Epithelial cell of proximal tubule (primary cell): ENCODE measurements at regions not wholly inside any gene's neighbourhood (a gene's known extent, or its start where the extent isn't known, plus 50 kb on each side); places are given as distances from the start of the nearest gene placed in this dataset.

Experiments
- DNase-seq: peaks from one replicate; pipeline ENCODE4 v3.0.0-alpha.2; 2011; ENCODE audit warnings: low read depth
- H3K4me3 ChIP-seq: 2 replicates; pipeline ENCODE4 v1.5.1; 2011; ENCODE audit warnings: low read depth, mild to moderate bottlenecking, low read length
- TF ChIP-seq, protein P1 (sequence below): conservative IDR thresholded peaks from 2 replicates; pipeline ENCODE4 v1.5.1; 2012; ENCODE audit warnings: low read depth, mild to moderate bottlenecking, low read length

DNA sequence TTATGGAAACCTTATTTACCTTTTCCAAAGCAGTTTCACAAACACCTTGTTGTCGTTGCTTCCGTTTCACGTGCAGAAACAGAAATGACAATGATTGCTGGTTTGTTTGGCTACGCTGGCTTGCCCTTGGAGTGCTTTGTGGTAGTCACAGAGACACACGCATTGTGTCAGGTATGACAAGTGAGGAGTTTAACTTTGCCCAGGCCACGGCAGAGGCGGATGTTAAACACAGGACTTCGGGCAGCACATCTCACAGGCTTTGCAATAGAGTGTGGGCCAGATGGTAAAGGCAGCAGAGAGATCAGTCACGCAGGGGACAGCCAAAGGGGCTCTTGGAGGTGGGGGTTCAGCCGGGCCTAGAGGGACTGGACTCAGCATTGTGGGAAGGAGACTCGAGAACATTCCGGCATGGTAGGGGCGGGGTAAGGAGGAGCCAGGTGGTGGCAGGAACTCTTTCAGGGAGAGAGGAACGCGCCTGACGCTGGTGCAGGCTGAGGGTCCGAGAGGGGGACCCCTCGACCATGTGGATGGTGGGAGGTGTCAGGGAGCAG, 59.8 kb upstream of the KCNA1 start:
- no peak for DNase-seq
- TF ChIP-seq, protein P1, sequence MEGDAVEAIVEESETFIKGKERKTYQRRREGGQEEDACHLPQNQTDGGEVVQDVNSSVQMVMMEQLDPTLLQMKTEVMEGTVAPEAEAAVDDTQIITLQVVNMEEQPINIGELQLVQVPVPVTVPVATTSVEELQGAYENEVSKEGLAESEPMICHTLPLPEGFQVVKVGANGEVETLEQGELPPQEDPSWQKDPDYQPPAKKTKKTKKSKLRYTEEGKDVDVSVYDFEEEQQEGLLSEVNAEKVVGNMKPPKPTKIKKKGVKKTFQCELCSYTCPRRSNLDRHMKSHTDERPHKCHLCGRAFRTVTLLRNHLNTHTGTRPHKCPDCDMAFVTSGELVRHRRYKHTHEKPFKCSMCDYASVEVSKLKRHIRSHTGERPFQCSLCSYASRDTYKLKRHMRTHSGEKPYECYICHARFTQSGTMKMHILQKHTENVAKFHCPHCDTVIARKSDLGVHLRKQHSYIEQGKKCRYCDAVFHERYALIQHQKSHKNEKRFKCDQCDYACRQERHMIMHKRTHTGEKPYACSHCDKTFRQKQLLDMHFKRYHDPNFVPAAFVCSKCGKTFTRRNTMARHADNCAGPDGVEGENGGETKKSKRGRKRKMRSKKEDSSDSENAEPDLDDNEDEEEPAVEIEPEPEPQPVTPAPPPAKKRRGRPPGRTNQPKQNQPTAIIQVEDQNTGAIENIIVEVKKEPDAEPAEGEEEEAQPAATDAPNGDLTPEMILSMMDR: no peak
- no peak overlapping the region for H3K4me3 ChIP-seq

GRCh38 chr12:4850857-4851380, 58.8 kb upstream of the KCNA1 start:
- no peak for DNase-seq
- TF ChIP-seq, protein P1: no peak

DNA sequence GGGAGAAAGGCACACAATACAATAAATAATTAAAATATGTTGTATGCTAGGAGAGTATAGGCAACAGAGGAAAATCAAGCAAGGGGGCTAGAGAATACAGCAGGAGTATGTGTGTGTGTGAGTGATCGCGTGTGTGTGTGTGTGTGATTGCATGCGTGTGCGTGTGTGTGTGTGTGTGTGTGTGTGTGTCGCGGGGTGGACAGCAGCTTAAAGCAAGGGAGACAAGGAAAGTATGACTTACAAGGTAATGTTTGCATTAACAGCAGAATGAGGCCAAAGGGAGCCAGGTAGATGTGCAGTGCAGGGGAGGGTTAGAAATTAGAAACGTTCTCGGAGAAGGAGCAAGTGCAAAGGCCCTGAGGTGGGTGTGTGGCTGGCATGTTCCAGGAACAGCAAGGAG, 57.4 kb upstream of the KCNA1 start:
- TF ChIP-seq, protein P1: no peak
- DNase-seq: no peak
- H3K4me3 ChIP-seq: no peak overlapping the region

More at GRCh38 chr12:4850857-4851380, 58.8 kb upstream of the KCNA1 start:
- H3K4me3 ChIP-seq: no peak overlapping the region

GRCh38 chr12:4852911-4853310, 56.8 kb upstream of the KCNA1 start:
- no peak for DNase-seq
- TF ChIP-seq, protein P1: no peak
- H3K4me3 ChIP-seq: no peak overlapping the region

DNA sequence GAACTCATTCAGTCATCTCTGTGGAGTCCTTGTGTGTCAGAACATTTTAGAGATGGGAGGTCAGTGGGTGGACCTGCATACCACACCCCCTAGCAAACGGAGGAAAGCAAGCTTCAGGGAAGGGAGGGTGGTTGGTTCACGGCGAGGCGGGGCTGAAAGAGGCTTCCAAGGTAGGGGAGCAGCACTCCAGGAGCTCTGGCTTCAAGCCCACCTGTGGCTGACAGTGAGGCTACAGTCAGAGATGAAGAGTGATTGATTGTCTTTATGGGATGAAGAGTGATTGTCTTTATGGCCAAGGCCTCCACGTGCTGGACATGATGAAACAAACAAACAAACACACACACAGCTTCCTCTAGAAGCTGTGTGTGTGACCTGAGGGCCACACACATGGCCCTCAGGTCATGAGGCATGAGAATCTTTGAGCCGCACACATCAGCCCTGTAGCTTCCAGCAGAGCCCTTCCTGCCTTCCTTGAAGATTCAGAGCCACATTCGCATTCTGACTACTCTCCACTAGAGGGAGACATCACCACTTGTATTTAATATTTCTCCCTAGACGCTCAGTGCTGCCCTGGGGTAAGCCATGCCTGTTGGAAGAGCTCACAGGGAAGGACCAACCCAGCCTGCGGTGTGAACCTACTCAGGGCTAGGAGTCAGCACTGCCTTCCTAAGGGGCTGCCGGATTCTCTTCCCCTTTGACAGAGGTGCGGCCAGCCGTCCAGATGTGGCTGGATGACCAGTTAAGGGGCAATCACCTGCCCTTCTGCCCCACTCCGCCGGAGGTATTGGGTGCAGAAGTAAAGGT, 54.4 kb upstream of the KCNA1 start:
- TF ChIP-seq, protein P1: peak; percentile 78
- no peak overlapping the region for H3K4me3 ChIP-seq
- DNase-seq: peak; percentile 41

DNA sequence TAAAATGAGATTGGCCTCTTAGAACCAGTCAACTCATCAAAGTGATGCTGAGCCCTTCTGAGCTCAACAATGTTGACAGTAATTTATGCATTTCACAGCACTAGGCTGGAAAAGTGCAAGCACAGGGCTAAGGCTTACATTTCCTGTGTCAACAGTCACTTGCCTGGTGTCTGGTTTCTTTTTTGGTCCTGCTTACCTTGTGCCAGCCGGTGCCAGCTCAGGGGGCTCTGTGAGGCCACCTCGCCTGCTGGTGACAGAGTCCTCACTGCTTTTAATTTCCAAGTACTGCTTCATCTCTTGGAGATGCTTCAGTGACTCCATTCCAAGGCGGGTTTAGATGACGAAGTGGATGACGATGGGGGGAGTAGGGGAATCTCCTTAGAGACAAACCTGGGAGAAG, 53.1 kb upstream of the KCNA1 start:
- TF ChIP-seq, protein P1: no peak
- DNase-seq: no peak
- no peak overlapping the region for H3K4me3 ChIP-seq
